Rectal smooth muscle tissue (tissue), 1 donor: ENCODE measurements at regions not wholly inside any gene's neighbourhood (a gene's known extent, or its start where the extent isn't known, plus 50 kb on each side); places are given as distances from the start of the nearest gene placed in this dataset.

ENCODE experiments used
- H3K27ac ChIP-seq: one replicate; pipeline ENCODE4 v1.7.0; 2013; ENCODE audit warnings: low read depth, low read length, inconsistent platforms
- H3K27me3 ChIP-seq: one replicate; pipeline ENCODE4 v1.7.0; 2013; ENCODE audit warnings: low read length; ENCODE audit not compliant: control insufficient read depth, insufficient read depth
- H3K36me3 ChIP-seq: one replicate; pipeline ENCODE4 v1.7.0; 2013; ENCODE audit warnings: low read length; ENCODE audit not compliant: control insufficient read depth, insufficient read depth
- H3K4me1 ChIP-seq: one replicate; pipeline ENCODE4 v1.7.0; 2013; ENCODE audit warnings: low read length; ENCODE audit not compliant: control insufficient read depth, insufficient read depth
- H3K4me3 ChIP-seq: one replicate; pipeline ENCODE4 v1.7.0; 2013; ENCODE audit warnings: low read length
- H3K9ac ChIP-seq: one replicate; pipeline ENCODE4 v1.7.0; 2013; ENCODE audit warnings: low read length

GRCh38 chr4:33302321-33302720 lies 2582.2 kb downstream of the PCDH7 start:
- no peak overlapping the region for H3K27ac ChIP-seq
- no peak overlapping the region for H3K4me3 ChIP-seq
- no peaks in the 10 kb centered on the region for H3K27me3 ChIP-seq
- H3K4me1 ChIP-seq, result no peaks in the 10 kb centered on the region
- no peak overlapping the region for H3K9ac ChIP-seq
- no peaks in the 10 kb centered on the region for H3K36me3 ChIP-seq

- H3K4me3 ChIP-seq, result no peak overlapping the region
- H3K9ac ChIP-seq, result no peak overlapping the region
- H3K27me3 ChIP-seq, result no peaks in the 10 kb centered on the region
- no peaks in the 10 kb centered on the region for H3K36me3 ChIP-seq
- no peak overlapping the region for H3K27ac ChIP-seq
- H3K4me1 ChIP-seq, result no peaks in the 10 kb centered on the region
Observed at GRCh38 chr4:33306131-33306530, 2586.0 kb downstream of the PCDH7 start.

GRCh38 chr4:33316033-33316432 lies 2595.9 kb downstream of the PCDH7 start:
- H3K36me3 ChIP-seq, result no peaks in the 10 kb centered on the region
- H3K27me3 ChIP-seq, result no peaks in the 10 kb centered on the region
- H3K9ac ChIP-seq, result no peak overlapping the region
- H3K27ac ChIP-seq, result no peak overlapping the region
- no peak overlapping the region for H3K4me3 ChIP-seq
- H3K4me1 ChIP-seq, result no peaks in the 10 kb centered on the region

GRCh38 chr4:33316578-33316977 lies 2596.4 kb downstream of the PCDH7 start:
- H3K4me1 ChIP-seq, result no peaks in the 10 kb centered on the region
- H3K9ac ChIP-seq, result no peak overlapping the region
- no peak overlapping the region for H3K27ac ChIP-seq
- no peaks in the 10 kb centered on the region for H3K27me3 ChIP-seq
- no peak overlapping the region for H3K4me3 ChIP-seq
- H3K36me3 ChIP-seq, result no peaks in the 10 kb centered on the region

GRCh38 chr4:33323393-33323792 lies 2603.2 kb downstream of the PCDH7 start:
- H3K4me3 ChIP-seq, result no peak overlapping the region
- no peak overlapping the region for H3K9ac ChIP-seq
- no peaks in the 10 kb centered on the region for H3K4me1 ChIP-seq
- no peak overlapping the region for H3K27ac ChIP-seq
- H3K36me3 ChIP-seq, result no peaks in the 10 kb centered on the region
- no peaks in the 10 kb centered on the region for H3K27me3 ChIP-seq

- no peaks in the 10 kb centered on the region for H3K27me3 ChIP-seq
- H3K27ac ChIP-seq, result no peak overlapping the region
- no peaks in the 10 kb centered on the region for H3K36me3 ChIP-seq
- H3K4me1 ChIP-seq, result no peaks in the 10 kb centered on the region
- H3K9ac ChIP-seq, result no peak overlapping the region
- no peak overlapping the region for H3K4me3 ChIP-seq
Observed at GRCh38 chr4:33334416-33334815, 2614.2 kb downstream of the PCDH7 start.

GRCh38 chr4:33339762-33340161 lies 2619.6 kb downstream of the PCDH7 start:
- Histone ChIP-seq H3K36me3 (no peaks in the 10 kb centered on the region), H3K27me3 (no peaks in the 10 kb centered on the region), H3K27ac (no peak overlapping the region), H3K9ac (no peak overlapping the region), H3K4me1 (no peaks in the 10 kb centered on the region), H3K4me3 (no peak overlapping the region)

- Histone ChIP-seq H3K9ac (no peak overlapping the region), H3K27me3 (no peaks in the 10 kb centered on the region), H3K27ac (no peak overlapping the region), H3K4me1 (no peaks in the 10 kb centered on the region), H3K4me3 (no peak overlapping the region), H3K36me3 (no peaks in the 10 kb centered on the region)
Observed at GRCh38 chr4:33340168-33340567, 2620.0 kb downstream of the PCDH7 start.

GRCh38 chr4:33349376-33349775 lies 2629.2 kb downstream of the PCDH7 start:
- no peaks in the 10 kb centered on the region for H3K27me3 ChIP-seq
- H3K27ac ChIP-seq, result no peak overlapping the region
- H3K9ac ChIP-seq, result no peak overlapping the region
- H3K4me1 ChIP-seq, result no peaks in the 10 kb centered on the region
- no peaks in the 10 kb centered on the region for H3K36me3 ChIP-seq
- no peak overlapping the region for H3K4me3 ChIP-seq

- Histone ChIP-seq H3K36me3 (no peaks in the 10 kb centered on the region), H3K4me1 (no peaks in the 10 kb centered on the region), H3K27ac (no peak overlapping the region), H3K4me3 (no peak overlapping the region), H3K9ac (no peak overlapping the region), H3K27me3 (no peaks in the 10 kb centered on the region)
Observed at GRCh38 chr4:33357121-33357520, 2637.0 kb downstream of the PCDH7 start.

GRCh38 chr4:33369446-33369845 lies 2649.3 kb downstream of the PCDH7 start:
- H3K36me3 ChIP-seq, result no peaks in the 10 kb centered on the region
- H3K27ac ChIP-seq, result no peak overlapping the region
- H3K4me3 ChIP-seq, result no peak overlapping the region
- no peaks in the 10 kb centered on the region for H3K27me3 ChIP-seq
- H3K4me1 ChIP-seq, result no peaks in the 10 kb centered on the region
- H3K9ac ChIP-seq, result no peak overlapping the region

GRCh38 chr4:33381816-33382215 lies 2661.6 kb downstream of the PCDH7 start:
- no peaks in the 10 kb centered on the region for H3K36me3 ChIP-seq
- no peak overlapping the region for H3K4me3 ChIP-seq
- H3K27me3 ChIP-seq, result no peaks in the 10 kb centered on the region
- H3K4me1 ChIP-seq, result no peaks in the 10 kb centered on the region
- H3K9ac ChIP-seq, result no peak overlapping the region
- no peak overlapping the region for H3K27ac ChIP-seq

GRCh38 chr4:33386764-33387163 lies 2666.6 kb downstream of the PCDH7 start:
- Histone ChIP-seq H3K4me3 (no peak overlapping the region), H3K27me3 (no peaks in the 10 kb centered on the region), H3K9ac (no peak overlapping the region), H3K36me3 (no peaks in the 10 kb centered on the region), H3K27ac (no peak overlapping the region), H3K4me1 (no peaks in the 10 kb centered on the region)
